B cell (primary cell): ENCODE measurements at regions not wholly inside any gene's neighbourhood (a gene's known extent, or its start where the extent isn't known, plus 50 kb on each side); places are given as distances from the start of the nearest gene placed in this dataset.

ENCODE experiments used
- ATAC-seq: fragments of 200-7000 bp; cut with Tn5 transposase; one replicate; pipeline ENCODE4 v1.10.0; 2021; ENCODE audit warnings: low read depth, mild to moderate bottlenecking, moderate number of reproducible peaks, moderate library complexity
- CTCF ChIA-PET: fragments of 350-600 bp; sonication (Branson Sonifier 250); formaldehyde crosslinking; loops from one replicate; lab custom pipeline; 2021; ENCODE audit warnings: antibody characterized with exemption, inconsistent platforms; lab: Charles Lee
- POLR2A ChIA-PET: fragments of 350-600 bp; sonication (Branson Sonifier 250); formaldehyde crosslinking; loops from one replicate; lab custom pipeline; 2021; ENCODE audit warnings: antibody characterized with exemption; lab: Charles Lee
- DNase-seq: peaks from one replicate; pipeline ENCODE4 v3.0.0; 2013
- H2AFZ ChIP-seq: 2 replicates; pipeline ENCODE4 v1.6.1; 2012; ENCODE audit warnings: mild to moderate bottlenecking, low read depth, low read length; ENCODE audit not compliant: insufficient read depth, poor library complexity, severe bottlenecking
- H3K27ac ChIP-seq, 2 donors: 1 replicate in 1 of 2; 2 replicates in 1 of 2; pipeline ENCODE4 v1.5.1; 2012 to 2013; ENCODE audit warnings: low read length in 2 of 2, mild to moderate bottlenecking in 2 of 2, moderate library complexity in 1 of 2
- H3K27me3 ChIP-seq, 4 experiments: fragments of 200-600 bp in 1 of 4; sonication (generic) in 1 of 4; replicated peaks in 1 of 4; 1 replicate in 2 of 4; 2 replicates in 2 of 4; pipeline versions ENCODE4 v1.6.1 to v1.7.0; 2013 to 2016; ENCODE audit warnings: low read length in 3 of 4, mild to moderate bottlenecking in 2 of 4, mixed read lengths in 1 of 4, moderate library complexity in 1 of 4; ENCODE audit not compliant: insufficient read depth in 4 of 4, control insufficient read depth in 3 of 4; ENCODE audit errors: control extremely low read depth in 1 of 4
- H3K36me3 ChIP-seq, 2 experiments: replicated peaks in 1 of 2; 1 replicate in 1 of 2; 2 replicates in 1 of 2; pipeline versions ENCODE4 v1.6.1 to v1.7.1; 2013; ENCODE audit warnings: low read length in 1 of 2; ENCODE audit not compliant: insufficient read depth in 2 of 2, control insufficient read depth in 1 of 2; ENCODE audit errors: control extremely low read depth in 1 of 2, extremely low read depth in 1 of 2
- H3K4me1 ChIP-seq, 2 donors: fragments of 200-600 bp in 1 of 2; sonication (generic) in 1 of 2; 1 replicate in 1 of 2; 2 replicates in 1 of 2; pipeline versions ENCODE4 v1.5.1 to v1.6.1; 2013 to 2017; ENCODE audit warnings: low read length in 2 of 2; ENCODE audit not compliant: control insufficient read depth in 2 of 2, insufficient read depth in 2 of 2
- H3K4me2 ChIP-seq: replicated peaks from 2 replicates; pipeline ENCODE3; 2012; ENCODE audit warnings: mild to moderate bottlenecking, low read depth, low read length; ENCODE audit not compliant: poor library complexity, severe bottlenecking
- H3K4me3 ChIP-seq, 5 experiments: fragments of 200-600 bp in 1 of 5; sonication (generic) in 1 of 5; 1 replicate in 3 of 5; 2 replicates in 2 of 5; pipeline versions ENCODE4 v1.5.1 to v1.7.0; 2011 to 2016; ENCODE audit warnings: low read length in 4 of 5, mild to moderate bottlenecking in 4 of 5, low read depth in 2 of 5, control low read depth in 1 of 5, moderate library complexity in 1 of 5; ENCODE audit not compliant: insufficient read depth in 1 of 5; ENCODE audit errors: control extremely low read depth in 1 of 5, extremely low read depth in 1 of 5
- H3K79me2 ChIP-seq: fragments of 200-600 bp; sonication (generic); one replicate; pipeline ENCODE4 v1.6.0; 2016; ENCODE audit warnings: low read length; ENCODE audit not compliant: control insufficient read depth, insufficient read depth
- H3K9ac ChIP-seq: fragments of 200-600 bp; sonication (generic); 2 replicates; pipeline ENCODE4 v1.6.1; 2017; ENCODE audit warnings: mild to moderate bottlenecking, low read length, moderate library complexity
- H3K9me3 ChIP-seq, 3 donors: one replicate each; pipeline versions ENCODE4 v1.6.1 to v1.7.1; 2013; ENCODE audit warnings: low read length in 2 of 3; ENCODE audit not compliant: control insufficient read depth in 2 of 3, insufficient read depth in 1 of 3; ENCODE audit errors: control extremely low read depth in 1 of 3
- H4K20me1 ChIP-seq: 2 replicates; pipeline ENCODE4 v1.6.0; 2012; ENCODE audit warnings: mild to moderate bottlenecking, low read length; ENCODE audit not compliant: insufficient read depth, control insufficient read depth, poor library complexity, severe bottlenecking
- H3K27ac Mint-ChIP-seq: one replicate; pipeline ENCODE4 v1.8.0; 2021; ENCODE audit warnings: mixed read lengths
- H3K27me3 Mint-ChIP-seq: one replicate; pipeline ENCODE4 v1.8.0; 2021; ENCODE audit warnings: mixed read lengths
- H3K4me1 Mint-ChIP-seq: one replicate; pipeline ENCODE4 v1.8.0; 2021; ENCODE audit warnings: mixed read lengths
- H3K4me3 Mint-ChIP-seq: one replicate; pipeline ENCODE4 v1.8.0; 2021; ENCODE audit warnings: mixed read lengths
- H3K9me3 Mint-ChIP-seq: one replicate; pipeline ENCODE4 v1.8.0; 2022; ENCODE audit warnings: mixed read lengths; ENCODE audit not compliant: insufficient read depth
- CTCF ChIP-seq: fragments of 200-600 bp; IDR thresholded peaks from one replicate; pipeline ENCODE4 v1.8.0; 2022; ENCODE audit warnings: antibody characterized with exemption, mild to moderate bottlenecking
- EZH2 ChIP-seq: IDR thresholded peaks from 2 replicates; pipeline ENCODE4 v1.6.1; 2012; ENCODE audit warnings: borderline replicate concordance, low read depth, mild to moderate bottlenecking, moderate library complexity, low read length; ENCODE audit not compliant: insufficient read depth, poor library complexity, severe bottlenecking
- WGBS: methylation state at CpG from one replicate; pipeline ENCODE4 v1.1.5; 2013; ENCODE audit warnings: missing lambda C conversion rate; ENCODE audit not compliant: insufficient coverage; 5-methylcytosine and 5-hydroxymethylcytosine counted together
- intact Hi-C: fragments of 100-400 bp; cut with micrococcal nuclease; formaldehyde crosslinking; loops from one replicate; pipeline ENCODE4 v1.10.0; 2022

- POLR2A ChIA-PET, result no interaction called here
- no peak overlapping the region for H3K4me3 Mint-ChIP-seq
- H3K4me1 Mint-ChIP-seq, result no peaks in the 10 kb centered on the region
- Histone ChIP-seq H2AFZ (no peak overlapping the region), H3K36me3 (no peaks in the 10 kb centered on the region), H3K4me1 (no peaks in the 10 kb centered on the region), H3K4me3 (no peak overlapping the region), H3K4me2 (no peak overlapping the region), H3K27ac (no peak overlapping the region), H3K27me3 (no peaks in the 10 kb centered on the region), H3K9me3 (peaks cover 0 to 9% (median 0%) of the 10 kb centered on the region in 3 donors), H3K9ac (no peak overlapping the region), H4K20me1 (no peaks in the 10 kb centered on the region), H3K79me2 (no peaks in the 10 kb centered on the region)
- no peak for DNase-seq
- intact Hi-C loops, result no loop called here
- H3K9me3 Mint-ChIP-seq, result peaks cover 3% of the 10 kb centered on the region
- no peak overlapping the region for H3K27ac Mint-ChIP-seq
- no peak for TF ChIP-seq CTCF
- no peak for TF ChIP-seq EZH2
- H3K27me3 Mint-ChIP-seq, result peaks cover 4% of the 10 kb centered on the region
- CTCF ChIA-PET, result no interaction called here
- no peak for ATAC-seq
Observed at GRCh38 chr3:98974442-98974841, 72.9 kb upstream of the DCBLD2 start.

- Mint-ChIP-seq H3K4me1 (no peaks in the 10 kb centered on the region), H3K27me3 (peaks cover 4% of the 10 kb centered on the region), H3K27ac (no peak overlapping the region), H3K9me3 (peaks cover 3% of the 10 kb centered on the region), H3K4me3 (no peak overlapping the region)
- Histone ChIP-seq H3K4me3 (no peak overlapping the region), H3K4me1 (no peaks in the 10 kb centered on the region), H4K20me1 (no peaks in the 10 kb centered on the region), H3K9ac (no peak overlapping the region), H3K36me3 (no peaks in the 10 kb centered on the region), H3K79me2 (no peaks in the 10 kb centered on the region), H3K27ac (no peak overlapping the region), H3K4me2 (no peak overlapping the region), H2AFZ (no peak overlapping the region), H3K9me3 (peaks cover 0 to 9% (median 0%) of the 10 kb centered on the region in 3 donors), H3K27me3 (no peaks in the 10 kb centered on the region)
- DNase-seq (no peak), ATAC-seq (no peak)
- ChIA-PET CTCF (no interaction called here), POLR2A (no interaction called here)
- WGBS, result no CpG with 5 or more reads among the region's 3 CpGs
- TF ChIP-seq CTCF, result no peak
- TF ChIP-seq EZH2, result no peak
- intact Hi-C loops, result no loop called here
Observed at GRCh38 chr3:98972720-98973119, 71.2 kb upstream of the DCBLD2 start.
